Psoas muscle (tissue), 7 donors: ENCODE measurements at regions not wholly inside any gene's neighbourhood (a gene's known extent, or its start where the extent isn't known, plus 50 kb on each side); places are given as distances from the start of the nearest gene placed in this dataset.

ENCODE experiments used
- ATAC-seq, 4 donors: fragments of 200-7000 bp; cut with Tn5 transposase; one replicate each; pipeline ENCODE4 v1.9.1; 2020; ENCODE audit warnings: moderate library complexity in 3 of 4, mild to moderate bottlenecking in 2 of 4
- DNase-seq, 2 donors: peaks; one replicate each; pipeline ENCODE4 v3.0.0-alpha.2; 2020
- H3K27ac ChIP-seq: fragments of 200-600 bp; one replicate; pipeline ENCODE4 v1.8.0; 2022
- H3K27me3 ChIP-seq, 3 donors: fragments of 200-600 bp in 1 of 3; one replicate each; pipeline versions ENCODE4 v1.6.1 to v1.8.0; 2013 to 2022; ENCODE audit warnings: low read length in 2 of 3, mild to moderate bottlenecking in 2 of 3, moderate library complexity in 1 of 3; ENCODE audit not compliant: insufficient read depth in 3 of 3
- H3K36me3 ChIP-seq, 2 donors: fragments of 200-600 bp in 1 of 2; one replicate each; pipeline versions ENCODE4 v1.6.1 to v1.8.0; 2013 to 2022; ENCODE audit warnings: low read depth in 1 of 2, mild to moderate bottlenecking in 1 of 2, moderate library complexity in 1 of 2; ENCODE audit not compliant: insufficient read depth in 1 of 2
- H3K4me1 ChIP-seq: fragments of 200-600 bp; one replicate; pipeline ENCODE4 v1.8.0; 2022
- H3K4me3 ChIP-seq: fragments of 200-600 bp; one replicate; pipeline ENCODE4 v1.8.0; 2022; ENCODE audit warnings: mild to moderate bottlenecking
- H3K9me3 ChIP-seq: fragments of 200-600 bp; one replicate; pipeline ENCODE4 v1.8.0; 2022
- WGBS, 3 donors: extraction: QIAGEN DNeasy Blood & Tissue Kit; methylation state at CpG; one replicate each; pipeline versions ENCODE4 v1.1.6 to v1.1.7; 2013; 5-methylcytosine and 5-hydroxymethylcytosine counted together
- intact Hi-C, 2 donors: fragments of 100-400 bp; cut with DNase I; formaldehyde crosslinking; loops; one replicate each; pipeline versions ENCODE4 v1.11.0 to v1.14.2; 2022
- TF ChIP-seq, protein P1 (sequence below): fragments of 200-600 bp; IDR thresholded peaks from one replicate; pipeline ENCODE4 v1.8.0; 2022; ENCODE audit warnings: antibody characterized with exemption
- donor health status: healthy with polysubstance abuse.
- donor health status: DM: no; HTN: no; CAD: no; lungs with moderate emphysema.
- donor health status: Bipolar disorder and iron deficiency.
- donor health status: healthy.
- donor health status: DM: yes; HTN: yes; CAD: no.
- donor health status: DM: no; HTN: no; CAD: no.
- donor health status: DM: yes; HTN: yes; CAD: no.

- Histone ChIP-seq H3K9me3 (no peaks in the 10 kb centered on the region), H3K4me3 (no peak overlapping the region), H3K27ac (no peak overlapping the region), H3K4me1 (no peaks in the 10 kb centered on the region), H3K27me3 (no peaks in the 10 kb centered on the region), H3K36me3 (no peaks in the 10 kb centered on the region)
- ATAC-seq (no peak), DNase-seq (no peak)
- TF ChIP-seq, protein P1, sequence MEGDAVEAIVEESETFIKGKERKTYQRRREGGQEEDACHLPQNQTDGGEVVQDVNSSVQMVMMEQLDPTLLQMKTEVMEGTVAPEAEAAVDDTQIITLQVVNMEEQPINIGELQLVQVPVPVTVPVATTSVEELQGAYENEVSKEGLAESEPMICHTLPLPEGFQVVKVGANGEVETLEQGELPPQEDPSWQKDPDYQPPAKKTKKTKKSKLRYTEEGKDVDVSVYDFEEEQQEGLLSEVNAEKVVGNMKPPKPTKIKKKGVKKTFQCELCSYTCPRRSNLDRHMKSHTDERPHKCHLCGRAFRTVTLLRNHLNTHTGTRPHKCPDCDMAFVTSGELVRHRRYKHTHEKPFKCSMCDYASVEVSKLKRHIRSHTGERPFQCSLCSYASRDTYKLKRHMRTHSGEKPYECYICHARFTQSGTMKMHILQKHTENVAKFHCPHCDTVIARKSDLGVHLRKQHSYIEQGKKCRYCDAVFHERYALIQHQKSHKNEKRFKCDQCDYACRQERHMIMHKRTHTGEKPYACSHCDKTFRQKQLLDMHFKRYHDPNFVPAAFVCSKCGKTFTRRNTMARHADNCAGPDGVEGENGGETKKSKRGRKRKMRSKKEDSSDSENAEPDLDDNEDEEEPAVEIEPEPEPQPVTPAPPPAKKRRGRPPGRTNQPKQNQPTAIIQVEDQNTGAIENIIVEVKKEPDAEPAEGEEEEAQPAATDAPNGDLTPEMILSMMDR = no peak
- WGBS, 3 donors = 80 to 91% (median 85%) methylated on average over 3 of the region's 3 CpGs
- intact Hi-C loops = no loop called here
Observed at GRCh38 chr18:9039441-9040071, 62.9 kb upstream of the NDUFV2 start.

GRCh38 chr18:9042766-9043481 lies 59.6 kb upstream of the NDUFV2 start:
- no peaks in the 10 kb centered on the region for H3K4me1 ChIP-seq
- H3K9me3 ChIP-seq = no peaks in the 10 kb centered on the region
- no peak overlapping the region for H3K4me3 ChIP-seq
- no peaks in the 10 kb centered on the region for H3K27me3 ChIP-seq
- WGBS, 3 donors = 86 to 87% (median 86%) methylated on average over 6 of the region's 6 CpGs
- no peak overlapping the region for H3K27ac ChIP-seq
- H3K36me3 ChIP-seq = no peaks in the 10 kb centered on the region
- no peak for DNase-seq
- intact Hi-C loops = no loop called here
- ATAC-seq = no peak
- TF ChIP-seq, protein P1 = no peak

- intact Hi-C loops = no loop called here
- no peak for DNase-seq
- Histone ChIP-seq H3K4me1 (no peaks in the 10 kb centered on the region), H3K9me3 (no peaks in the 10 kb centered on the region), H3K36me3 (no peaks in the 10 kb centered on the region), H3K27me3 (no peaks in the 10 kb centered on the region), H3K27ac (no peak overlapping the region), H3K4me3 (no peak overlapping the region)
- TF ChIP-seq, protein P1 = no peak
- 94 to 98% (median 94%) methylated on average over 1 of the region's 1 CpG for WGBS, 3 donors
- ATAC-seq = no peak
Observed at GRCh38 chr18:9043581-9043980, 58.9 kb upstream of the NDUFV2 start.

- 75 to 88% (median 80%) methylated on average over 7 of the region's 7 CpGs for WGBS, 3 donors
- intact Hi-C loops = no loop called here
- Histone ChIP-seq H3K27me3 (no peaks in the 10 kb centered on the region), H3K9me3 (no peaks in the 10 kb centered on the region), H3K27ac (no peak overlapping the region), H3K4me3 (no peak overlapping the region), H3K4me1 (no peaks in the 10 kb centered on the region), H3K36me3 (no peaks in the 10 kb centered on the region)
- TF ChIP-seq, protein P1 = no peak
- ATAC-seq (no peak), DNase-seq (no peak)
Observed at GRCh38 chr18:9047715-9048114, 54.8 kb upstream of the NDUFV2 start.
